Renal cortical epithelial cell (primary cell): ENCODE measurements at regions not wholly inside any gene's neighbourhood (a gene's known extent, or its start where the extent isn't known, plus 50 kb on each side); places are given as distances from the start of the nearest gene placed in this dataset.

Source experiments
- DNase-seq: peaks from one replicate; pipeline ENCODE4 v3.0.0-alpha.2; 2011; ENCODE audit warnings: low read depth

GRCh38 chr16:80040814-80041213 lies 440.3 kb upstream of the MAF start:
- DNase-seq: no peak

GRCh38 chr16:80040413-80040812 lies 439.9 kb upstream of the MAF start:
- DNase-seq: no peak

DNA sequence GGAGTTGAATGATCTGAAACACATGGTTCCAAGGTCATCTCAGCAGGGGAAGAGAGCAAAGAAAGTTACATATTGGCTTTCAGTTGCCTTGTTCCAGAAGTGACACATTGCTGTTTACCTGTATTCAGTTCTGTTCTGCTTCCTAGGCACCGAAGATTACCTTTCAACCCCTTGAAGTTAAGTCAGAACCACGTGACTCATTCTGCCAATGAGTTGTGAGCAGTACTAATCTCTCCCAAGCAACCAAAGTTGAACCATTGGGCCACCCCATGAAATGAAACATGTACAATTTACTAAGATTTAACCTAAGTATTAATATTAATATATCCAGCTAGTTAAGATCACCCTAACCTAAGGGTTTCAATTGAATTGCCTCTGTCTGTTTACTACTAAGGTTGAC lies 439.2 kb upstream of the MAF start:
- no peak for DNase-seq

DNA sequence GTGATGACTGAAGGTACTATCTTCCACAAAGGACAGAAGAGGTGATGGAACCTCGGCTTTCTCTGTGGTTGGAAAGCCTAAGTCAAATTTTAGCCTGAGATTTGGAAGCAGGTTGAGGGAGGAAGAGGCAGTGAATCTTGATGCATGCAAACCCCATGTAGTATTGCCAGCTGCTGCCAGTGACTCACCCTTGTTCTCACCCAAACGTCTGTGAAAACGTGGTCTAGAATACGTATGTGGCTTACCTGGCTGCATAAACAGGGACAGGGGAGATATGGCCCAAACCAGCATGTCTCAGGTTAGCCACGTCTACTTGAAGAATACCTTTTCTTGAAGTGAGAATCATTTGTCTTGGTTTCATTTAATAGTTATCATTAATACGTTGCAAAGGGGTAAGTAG lies 438.0 kb upstream of the MAF start:
- peak; percentile 19 for DNase-seq

DNA sequence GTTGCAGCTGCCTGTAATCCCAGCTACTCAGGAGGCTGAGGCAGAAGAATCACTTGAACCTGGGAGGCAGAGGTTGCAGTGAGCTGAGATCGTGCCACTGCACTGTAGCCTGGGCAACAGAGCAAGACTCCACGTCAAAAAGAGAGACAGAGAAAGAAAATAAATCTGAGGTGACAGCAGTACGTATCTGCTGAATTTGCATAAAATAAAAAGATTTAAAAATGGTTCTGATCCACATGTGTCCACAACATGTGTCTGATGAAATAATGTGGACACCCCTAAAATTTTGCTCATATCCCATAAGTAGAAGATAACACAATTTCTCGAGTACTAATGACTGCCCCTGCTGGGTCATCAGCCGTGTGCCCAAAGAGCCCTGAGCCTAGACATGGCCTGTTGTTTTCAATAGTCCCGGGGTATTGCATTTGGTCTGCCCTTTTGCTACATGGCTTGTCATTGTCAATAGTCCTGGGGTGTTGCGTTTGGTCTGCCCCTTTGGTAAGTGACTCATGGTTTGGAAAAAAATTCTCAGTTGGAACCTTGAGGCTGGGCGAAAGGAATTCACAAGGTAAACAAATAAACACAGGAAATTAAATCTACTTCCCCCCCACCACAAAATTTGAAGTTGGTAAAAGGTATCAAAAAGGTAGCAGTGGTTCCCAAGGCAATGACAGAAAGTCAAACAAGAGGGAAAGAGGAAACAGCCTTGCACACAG lies 434.6 kb upstream of the MAF start:
- DNase-seq: peak; percentile 58

DNA sequence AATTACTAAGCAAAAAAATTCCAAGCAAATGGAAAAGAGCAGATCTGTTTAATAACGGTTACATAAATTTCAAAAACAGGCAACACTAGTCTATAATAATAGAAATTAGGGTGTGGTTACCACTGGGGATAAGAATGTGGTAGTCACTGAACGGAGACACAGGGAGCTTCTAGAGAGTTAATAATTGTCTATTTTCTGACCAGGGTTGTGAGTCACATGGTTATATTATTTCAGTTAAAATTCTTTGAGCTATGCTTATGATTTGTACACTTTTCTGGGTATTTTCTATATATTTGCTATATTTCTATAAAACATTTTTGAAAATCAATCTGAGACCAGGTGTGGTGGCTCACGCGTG lies 433.9 kb upstream of the MAF start:
- DNase-seq: peak; percentile 81

- peak; percentile 27 for DNase-seq
Observed at GRCh38 chr16:80033783-80034468, 433.4 kb upstream of the MAF start.

GRCh38 chr16:80029761-80030481 lies 429.4 kb upstream of the MAF start:
- peak; percentile 45 for DNase-seq

GRCh38 chr16:80029381-80029630 lies 428.8 kb upstream of the MAF start:
- DNase-seq: no peak

DNA sequence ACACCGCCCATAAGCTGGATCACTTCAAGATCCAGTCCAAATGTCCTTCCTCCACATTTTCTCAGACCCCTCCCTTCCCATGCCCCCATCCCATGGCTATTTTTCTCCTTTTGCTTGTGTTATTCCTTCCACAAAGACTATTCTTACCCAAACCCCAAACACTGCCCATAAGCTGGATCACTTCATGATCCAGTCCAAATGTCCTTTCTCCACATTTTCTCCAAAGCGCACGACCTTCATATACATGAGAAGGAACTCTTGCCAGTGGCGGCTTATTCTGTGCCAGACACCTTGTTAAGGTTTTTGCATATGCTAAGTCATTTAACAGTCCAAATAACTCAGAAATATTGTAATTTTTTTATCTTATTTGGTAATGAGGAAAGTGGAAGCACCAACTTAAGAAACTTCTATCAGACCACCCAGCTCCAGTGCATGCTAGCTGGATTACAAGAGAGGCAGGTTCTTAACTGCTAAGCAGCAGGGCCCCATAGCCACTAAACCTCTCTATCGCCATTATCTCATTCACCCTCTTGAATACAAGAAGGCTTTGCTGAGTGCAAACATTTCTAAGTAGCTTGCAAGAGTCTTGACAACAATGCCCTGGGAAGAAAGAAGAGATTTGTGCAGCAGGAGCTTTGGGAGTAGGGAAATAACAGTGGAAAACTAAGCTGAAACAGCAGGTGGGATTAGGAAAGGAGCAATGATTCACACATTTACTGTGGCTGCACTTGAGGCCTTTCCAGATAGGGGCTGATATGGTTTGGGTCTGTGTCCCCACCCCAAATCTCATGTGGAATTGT lies 428.2 kb upstream of the MAF start:
- DNase-seq: no peak

GRCh38 chr16:80027007-80027965 lies 426.7 kb upstream of the MAF start:
- DNase-seq: peak; percentile 95

GRCh38 chr16:80025236-80025635 lies 424.7 kb upstream of the MAF start:
- DNase-seq: no peak

DNA sequence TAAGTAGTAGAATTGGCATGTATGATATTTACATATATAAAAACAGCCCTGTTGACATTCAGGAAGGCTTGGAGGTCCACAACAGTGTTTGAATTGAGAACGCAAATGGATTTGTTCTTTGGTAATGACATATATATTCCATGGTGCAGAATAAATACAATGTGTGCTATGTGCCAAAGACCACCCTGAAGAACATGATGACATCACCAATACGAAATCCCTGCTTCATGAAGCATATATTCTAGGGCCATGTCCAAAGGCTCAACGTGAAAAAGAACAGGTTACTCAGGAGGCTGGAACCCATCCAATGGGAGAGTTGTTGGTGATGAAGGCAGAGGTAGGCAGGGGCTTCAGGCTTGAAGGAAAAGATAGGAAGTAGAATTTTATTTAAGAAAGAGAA lies 423.9 kb upstream of the MAF start:
- no peak for DNase-seq

DNA sequence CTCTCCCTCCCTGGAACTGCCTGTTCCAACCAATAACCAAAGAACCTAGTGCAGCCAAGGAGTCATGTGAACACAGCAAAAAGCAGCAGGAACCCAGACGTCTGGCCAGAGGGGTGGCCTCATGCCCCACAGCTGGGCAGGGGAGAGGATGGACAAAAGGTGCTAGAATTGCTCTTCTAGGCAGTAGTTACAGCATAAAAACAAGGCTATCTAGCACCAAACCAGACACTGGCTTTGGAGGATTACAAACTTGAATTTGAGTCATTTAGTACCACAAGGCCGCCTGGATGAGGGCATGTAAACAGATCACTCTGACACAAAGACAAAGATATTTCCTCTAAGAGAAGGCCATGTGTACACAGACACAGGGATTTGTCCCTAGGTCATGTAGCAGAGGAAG lies 423.3 kb upstream of the MAF start:
- peak; percentile 66 for DNase-seq

GRCh38 chr16:80019395-80019794 lies 418.9 kb upstream of the MAF start:
- DNase-seq: no peak

DNA sequence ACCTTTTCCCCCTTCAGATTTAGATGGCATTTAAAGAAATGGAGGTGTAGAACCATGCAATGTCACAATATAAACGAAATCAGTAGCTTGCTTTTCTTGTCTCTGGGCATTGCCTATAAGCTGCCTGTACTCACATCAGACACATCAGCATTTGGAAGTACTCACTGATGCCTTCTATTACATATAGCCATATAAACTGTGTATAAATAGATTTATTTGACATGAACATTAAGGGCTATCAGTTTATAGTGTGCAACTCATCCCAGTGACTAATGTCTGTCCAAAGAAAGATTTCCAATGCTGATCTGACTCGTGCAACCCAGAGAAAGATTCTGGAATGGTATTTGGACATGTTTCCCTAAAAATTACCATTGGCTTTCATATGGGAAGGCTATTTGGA lies 417.9 kb upstream of the MAF start:
- no peak for DNase-seq

DNA sequence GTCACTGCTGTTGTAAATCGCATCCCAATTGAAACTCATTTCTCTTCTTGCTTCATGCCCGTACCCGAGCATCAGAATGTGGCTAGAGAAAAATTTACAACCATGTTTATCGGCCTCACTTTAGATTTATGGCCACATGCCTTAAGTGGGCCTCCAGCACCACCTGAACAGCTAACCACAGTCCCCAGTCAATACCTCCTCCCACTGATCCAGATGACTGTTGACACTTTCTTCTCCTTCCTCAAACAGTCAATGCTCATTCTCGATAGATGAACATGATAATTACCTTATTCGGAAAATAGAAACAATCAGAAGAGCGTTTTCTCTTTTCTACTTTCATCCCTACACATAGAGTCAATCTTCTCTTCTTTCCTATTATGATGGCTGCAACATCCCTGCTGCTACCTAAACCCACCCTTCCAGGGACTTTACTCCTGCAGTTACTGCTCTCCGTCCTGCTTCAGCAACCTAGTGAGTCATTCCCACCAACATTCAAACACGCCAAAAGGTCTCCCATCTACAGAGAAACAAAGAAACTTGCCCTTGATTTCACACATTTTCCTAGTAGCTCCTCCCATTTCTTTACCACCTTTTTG lies 416.3 kb upstream of the MAF start:
- no peak for DNase-seq

GRCh38 chr16:80015566-80015965 lies 415.0 kb upstream of the MAF start:
- DNase-seq: peak; percentile 72

- DNase-seq: peak; percentile 91
Observed at GRCh38 chr16:80014241-80014939, 413.9 kb upstream of the MAF start.

- no peak for DNase-seq
Observed at GRCh38 chr16:80012586-80012985, 412.0 kb upstream of the MAF start.
